HUES48 (cell line): ENCODE measurements at regions not wholly inside any gene's neighbourhood (a gene's known extent, or its start where the extent isn't known, plus 50 kb on each side); places are given as distances from the start of the nearest gene placed in this dataset.
"Not testable (repeated sequence)": the region's sequence is repeated elsewhere in the genome, so short reads cannot be mapped to it uniquely, and the experiment has no call there.

Experiments
- H3K27ac ChIP-seq: one replicate; pipeline ENCODE4 v1.7.0; 2013; ENCODE audit warnings: low read depth, low read length, inconsistent platforms
- H3K27me3 ChIP-seq: 2 replicates; pipeline ENCODE4 v1.6.1; 2013; ENCODE audit warnings: mild to moderate bottlenecking, low read length; ENCODE audit not compliant: control insufficient read depth, insufficient read depth
- H3K36me3 ChIP-seq: 2 replicates; pipeline ENCODE4 v1.6.1; 2013; ENCODE audit warnings: low read length; ENCODE audit not compliant: control insufficient read depth, insufficient read depth
- H3K4me1 ChIP-seq: 2 replicates; pipeline ENCODE4 v1.6.1; 2013; ENCODE audit warnings: mild to moderate bottlenecking, low read length; ENCODE audit not compliant: control insufficient read depth, insufficient read depth
- H3K4me3 ChIP-seq: 2 replicates; pipeline ENCODE4 v1.5.1; 2013; ENCODE audit warnings: mild to moderate bottlenecking, low read depth, low read length
- H3K9ac ChIP-seq: 2 replicates; pipeline ENCODE4 v1.6.1; 2013; ENCODE audit warnings: mild to moderate bottlenecking, low read depth, low read length, moderate library complexity
- H3K9me3 ChIP-seq: 2 replicates; pipeline ENCODE4 v1.6.1; 2013; ENCODE audit warnings: low read length; ENCODE audit not compliant: control insufficient read depth, insufficient read depth

GRCh38 chr6:57809454-57809853 lies 492.0 kb downstream of the PRIM2 start:
- H3K4me1 ChIP-seq, H3K9me3 ChIP-seq, H3K27ac ChIP-seq, H3K36me3 ChIP-seq, H3K9ac ChIP-seq: not testable (repeated sequence)
- Histone ChIP-seq H3K4me3 (peak overlapping the region; percentile 64), H3K27me3 (peaks cover 35% of the 10 kb centered on the region)

DNA sequence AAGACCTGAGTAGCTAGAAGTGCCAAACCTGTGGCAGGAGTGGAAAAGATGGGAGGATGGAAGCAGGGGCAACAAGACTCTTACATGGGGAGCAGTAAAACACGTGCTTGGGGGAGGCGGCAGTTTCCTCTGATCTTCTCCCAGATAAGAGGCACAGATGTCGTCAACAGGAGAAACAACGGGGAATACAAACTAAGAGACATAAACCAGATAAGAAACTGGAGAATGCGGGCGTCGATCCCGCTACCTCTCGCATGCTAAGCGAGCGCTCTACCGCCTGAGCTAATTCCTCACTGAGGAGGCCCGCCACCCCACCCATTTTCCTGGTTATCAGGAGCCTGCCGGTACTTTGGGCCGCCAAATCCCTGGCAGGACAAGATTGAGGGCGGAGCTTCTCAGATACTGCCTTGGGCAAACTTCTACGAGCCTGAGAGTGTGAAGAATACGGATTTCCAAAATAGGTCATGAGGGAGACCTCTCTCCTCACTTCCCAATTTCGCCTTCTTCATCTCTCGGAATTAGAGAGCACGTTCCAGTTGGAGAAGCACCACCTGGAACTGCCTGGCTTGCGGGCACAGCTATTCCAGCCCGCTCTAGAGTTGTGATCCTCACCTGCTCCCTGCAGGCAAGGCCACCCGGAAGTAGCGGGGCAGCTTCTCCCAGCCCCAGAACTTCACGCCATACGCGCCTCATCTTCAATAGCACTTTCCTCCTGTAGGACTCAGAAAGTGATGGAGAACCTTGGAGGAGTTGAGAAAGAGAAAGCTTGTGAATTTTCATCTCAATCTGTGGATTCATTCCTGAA lies 496.0 kb downstream of the PRIM2 start:
- not testable (repeated sequence) for H3K9me3 ChIP-seq, H3K27ac ChIP-seq, H3K9ac ChIP-seq, H3K4me1 ChIP-seq, H3K36me3 ChIP-seq
- Histone ChIP-seq H3K27me3 (peaks cover 45% of the 10 kb centered on the region), H3K4me3 (peak overlapping the region; percentile 90)

DNA sequence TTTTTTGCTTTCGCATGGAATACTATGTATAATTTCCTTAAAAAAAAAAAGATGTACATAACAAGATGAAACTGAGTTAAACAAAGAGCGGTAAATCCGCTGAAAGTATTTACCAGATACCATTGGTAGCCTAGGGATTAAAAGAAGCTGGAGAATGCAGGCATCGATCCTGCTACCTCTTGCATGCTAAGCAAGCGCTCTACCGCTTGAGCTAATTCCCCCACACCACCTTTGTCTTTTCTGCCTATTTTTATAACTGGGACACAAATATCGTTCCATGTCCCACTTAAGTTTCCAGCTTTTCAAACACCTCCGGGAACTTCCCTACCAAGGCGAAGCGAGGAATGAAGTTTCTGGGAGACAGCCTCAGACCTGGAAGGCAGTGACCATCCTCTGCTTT lies 498.4 kb downstream of the PRIM2 start:
- H3K9ac ChIP-seq = not testable (repeated sequence)
- Histone ChIP-seq H3K27me3 (peaks cover 28% of the 10 kb centered on the region), H3K4me3 (peak overlapping the region; percentile 31)

DNA sequence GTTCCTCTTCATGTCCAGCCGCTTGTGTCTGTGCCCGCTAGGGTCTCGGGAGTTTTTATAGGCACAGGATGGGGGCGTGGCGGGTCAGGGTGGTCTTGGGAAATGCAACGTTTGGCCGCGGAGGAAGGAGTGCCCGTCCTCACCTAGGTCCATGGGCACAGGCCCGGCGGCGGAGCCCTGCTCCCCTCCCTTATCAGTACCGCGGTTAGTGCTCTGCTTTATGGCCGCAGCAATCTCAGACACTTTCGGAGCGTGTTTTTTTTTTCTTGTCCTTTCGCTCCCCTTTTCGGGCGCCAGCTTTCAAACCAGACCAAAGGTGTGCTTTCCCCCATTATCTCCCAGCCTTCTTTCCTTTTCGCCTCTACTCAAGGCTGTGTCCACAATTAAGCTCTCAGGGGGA lies 503.9 kb downstream of the PRIM2 start:
- H3K27me3 ChIP-seq = peaks cover 42% of the 10 kb centered on the region
- not testable (repeated sequence) for H3K9ac ChIP-seq, H3K27ac ChIP-seq, H3K4me1 ChIP-seq, H3K9me3 ChIP-seq, H3K36me3 ChIP-seq
- peak overlapping the region; percentile 35; the same call in 1 of the 2 replicates for H3K4me3 ChIP-seq

More for the DNA sequence above, 498.4 kb downstream of the PRIM2 start:
- H3K9me3 ChIP-seq, H3K27ac ChIP-seq, H3K4me1 ChIP-seq, H3K36me3 ChIP-seq: not testable (repeated sequence)

DNA sequence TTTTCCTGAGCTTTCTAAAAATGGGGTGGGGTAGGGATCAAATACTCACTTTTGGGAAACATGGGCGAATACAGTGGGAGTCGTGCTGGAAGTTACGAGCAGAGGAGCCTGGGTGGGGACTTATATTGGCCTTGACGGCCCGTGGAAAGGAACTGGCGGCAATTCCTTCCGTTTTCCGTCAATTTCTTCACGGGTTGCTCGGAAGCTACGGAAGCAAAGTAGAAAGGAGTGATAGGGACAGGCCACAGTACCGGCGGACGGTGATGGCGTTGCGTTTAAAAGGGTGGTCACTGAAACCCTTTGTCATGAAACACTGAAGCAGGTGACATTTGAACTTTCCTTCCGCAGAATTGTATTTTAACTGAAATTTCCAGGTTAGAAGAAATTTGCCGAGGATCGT lies 505.0 kb downstream of the PRIM2 start:
- H3K4me1 ChIP-seq, H3K36me3 ChIP-seq, H3K9me3 ChIP-seq, H3K9ac ChIP-seq, H3K27ac ChIP-seq: not testable (repeated sequence)
- peak overlapping the region; percentile 64 for H3K4me3 ChIP-seq
- H3K27me3 ChIP-seq = peaks cover 33% of the 10 kb centered on the region

GRCh38 chr6:57822896-57823358 lies 505.5 kb downstream of the PRIM2 start:
- Histone ChIP-seq H3K4me3 (peak overlapping the region; percentile 64), H3K4me1 (no peaks in the 10 kb centered on the region), H3K27me3 (peaks cover 28% of the 10 kb centered on the region), H3K27ac (no peak overlapping the region), H3K9ac (no peak overlapping the region), H3K36me3 (no peaks in the 10 kb centered on the region), H3K9me3 (no peaks in the 10 kb centered on the region)

- H3K36me3 ChIP-seq, H3K9me3 ChIP-seq, H3K4me3 ChIP-seq, H3K9ac ChIP-seq, H3K27me3 ChIP-seq, H3K27ac ChIP-seq, H3K4me1 ChIP-seq: not testable (repeated sequence)
Observed at GRCh38 chr6:57837622-57838209, 520.3 kb downstream of the PRIM2 start.

DNA sequence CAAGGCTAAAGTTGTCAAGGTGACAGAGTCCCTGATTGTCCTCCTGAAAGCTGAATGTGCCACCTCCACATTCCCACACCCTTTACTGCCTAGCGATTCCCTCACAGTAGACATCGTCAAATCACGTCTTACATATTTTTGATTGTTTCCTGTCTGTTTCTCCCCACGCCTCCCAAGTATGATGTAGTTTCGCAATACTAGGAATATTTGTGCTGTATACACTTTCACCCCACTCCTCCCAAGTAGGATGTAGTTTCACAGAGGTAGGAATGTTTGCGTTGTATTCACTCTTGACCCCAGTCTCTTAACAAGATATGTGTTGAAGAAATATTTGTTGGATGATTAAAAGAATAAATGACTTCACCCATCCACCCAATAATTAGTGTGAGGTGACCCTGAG lies 524.1 kb downstream of the PRIM2 start:
- not testable (repeated sequence) for H3K36me3 ChIP-seq, H3K27me3 ChIP-seq, H3K9me3 ChIP-seq, H3K4me1 ChIP-seq, H3K27ac ChIP-seq, H3K9ac ChIP-seq, H3K4me3 ChIP-seq

GRCh38 chr6:57853745-57854407 lies 536.4 kb downstream of the PRIM2 start:
- not testable (repeated sequence) for H3K9ac ChIP-seq, H3K27ac ChIP-seq, H3K36me3 ChIP-seq, H3K9me3 ChIP-seq, H3K4me1 ChIP-seq
- H3K4me3 ChIP-seq = peak overlapping the region; percentile 55
- H3K27me3 ChIP-seq = peaks cover 22% of the 10 kb centered on the region

GRCh38 chr6:57860481-57861315 lies 543.3 kb downstream of the PRIM2 start:
- H3K4me3 ChIP-seq, H3K36me3 ChIP-seq, H3K27me3 ChIP-seq, H3K4me1 ChIP-seq, H3K9ac ChIP-seq, H3K9me3 ChIP-seq, H3K27ac ChIP-seq: not testable (repeated sequence)
